Breast epithelium (tissue), 4 donors: ENCODE measurements at regions not wholly inside any gene's neighbourhood (a gene's known extent, or its start where the extent isn't known, plus 50 kb on each side); places are given as distances from the start of the nearest gene placed in this dataset.

Experiments used
- DNase-seq, 2 donors: peaks; one replicate each; pipeline ENCODE4 v3.0.0-alpha.2; 2019; ENCODE audit warnings: low spot score in 2 of 2
- H3K27ac ChIP-seq, 2 donors: fragments of 200-600 bp; sonication (generic) in 1 of 2; one replicate each; pipeline ENCODE4 v1.5.1; 2016 to 2019; ENCODE audit warnings: mild to moderate bottlenecking in 1 of 2
- H3K27me3 ChIP-seq, 2 donors: fragments of 200-600 bp; sonication (generic) in 1 of 2; one replicate each; pipeline versions ENCODE4 v1.5.1 to v1.6.0; 2017 to 2019; ENCODE audit warnings: control low read depth in 1 of 2, mild to moderate bottlenecking in 1 of 2
- H3K36me3 ChIP-seq: fragments of 200-600 bp; one replicate; pipeline ENCODE4 v1.5.1; 2019
- H3K4me1 ChIP-seq, 2 donors: fragments of 200-600 bp; sonication (generic); one replicate each; pipeline ENCODE4 v1.5.1; 2016 to 2019; ENCODE audit warnings: control low read depth in 1 of 2
- H3K4me3 ChIP-seq, 3 donors: fragments of 200-600 bp; sonication (generic); 1 replicate in 2 of 3; 2 replicates in 1 of 3; pipeline ENCODE4 v1.5.1; 2016 to 2019; ENCODE audit warnings: mild to moderate bottlenecking in 3 of 3, moderate library complexity in 2 of 3
- H3K9me3 ChIP-seq, 2 donors: fragments of 200-600 bp; sonication (generic) in 1 of 2; one replicate each; pipeline ENCODE4 v1.5.1; 2016 to 2019; ENCODE audit warnings: control low read depth in 1 of 2
- CTCF ChIP-seq, 3 donors: fragments of 450-650 bp; IDR thresholded peaks; one replicate each; pipeline ENCODE4 v1.5.1; 2016 to 2017; ENCODE audit warnings: antibody characterized with exemption in 3 of 3, mild to moderate bottlenecking in 3 of 3, moderate library complexity in 3 of 3
- POLR2A ChIP-seq: fragments of 450-650 bp; IDR thresholded peaks from one replicate; pipeline ENCODE4 v1.6.1; 2016; ENCODE audit warnings: antibody characterized with exemption, mild to moderate bottlenecking, moderate library complexity
- POLR2AphosphoS5 ChIP-seq, 3 donors: sonication (generic); formaldehyde crosslinking; IDR thresholded peaks; one replicate each; pipeline ENCODE4 v1.6.1; 2017; ENCODE audit warnings: antibody characterized with exemption in 3 of 3
- intact Hi-C: fragments of 100-400 bp; cut with DNase I; formaldehyde crosslinking; loops from one replicate; pipeline ENCODE4 v1.15.1; 2023; ENCODE audit warnings: low total_unique reads

GRCh38 chr18:22545066-22545760, 127.5 kb upstream of the CTAGE1 start:
- Histone ChIP-seq H3K27me3 (no peaks in the 10 kb centered on the region), H3K4me1 (peaks cover 0 to 7% of the 10 kb centered on the region in 2 donors), H3K9me3 (no peaks in the 10 kb centered on the region), H3K4me3 (no peak overlapping the region), H3K27ac (peak overlapping the region in 1 of 2 donors; percentile 45), H3K36me3 (no peaks in the 10 kb centered on the region)
- intact Hi-C loops, result no loop called here
- no peak for TF ChIP-seq POLR2AphosphoS5 (IDR thresholded peaks at IDR 0.05)
- DNase-seq, result no peak

GRCh38 chr18:22546905-22547570, 129.3 kb upstream of the CTAGE1 start:
- Histone ChIP-seq H3K36me3 (no peaks in the 10 kb centered on the region), H3K4me3 (no peak overlapping the region), H3K9me3 (no peaks in the 10 kb centered on the region), H3K27me3 (no peaks in the 10 kb centered on the region), H3K27ac (peak overlapping the region in 1 of 2 donors; percentile 62), H3K4me1 (peaks cover 0 to 7% of the 10 kb centered on the region in 2 donors)
- intact Hi-C loops, result no loop called here
- no peak for TF ChIP-seq CTCF (IDR thresholded peaks at IDR 0.05)
- TF ChIP-seq POLR2AphosphoS5 (IDR thresholded peaks at IDR 0.05), result no peak
- no peak for TF ChIP-seq POLR2A
- DNase-seq, result no peak

GRCh38 chr18:22547807-22548561, 130.3 kb upstream of the CTAGE1 start:
- Histone ChIP-seq H3K9me3 (no peaks in the 10 kb centered on the region), H3K27ac (peak overlapping the region in 1 of 2 donors; percentile 62), H3K27me3 (no peaks in the 10 kb centered on the region), H3K36me3 (no peaks in the 10 kb centered on the region), H3K4me3 (no peak overlapping the region), H3K4me1 (peaks cover 0 to 7% of the 10 kb centered on the region in 2 donors)
- DNase-seq, result no peak
- intact Hi-C loops, result no loop called here
- TF ChIP-seq POLR2AphosphoS5 (IDR thresholded peaks at IDR 0.05) (no peak), POLR2A (no peak)

GRCh38 chr18:22549260-22549937, 131.7 kb upstream of the CTAGE1 start:
- no peak overlapping the region for H3K4me3 ChIP-seq
- H3K36me3 ChIP-seq, result no peaks in the 10 kb centered on the region
- H3K4me1 ChIP-seq, result no peaks in the 10 kb centered on the region

GRCh38 chr18:22550366-22550765, 132.7 kb upstream of the CTAGE1 start:
- intact Hi-C loops, result loop anchor here (10.0 kb wide), 2 partner anchors 376 to 394 kb away; no protein-coding TSS in a partner anchor
- Histone ChIP-seq H3K36me3 (no peaks in the 10 kb centered on the region), H3K27ac (no peak overlapping the region), H3K4me1 (no peaks in the 10 kb centered on the region), H3K4me3 (no peak overlapping the region), H3K27me3 (no peaks in the 10 kb centered on the region), H3K9me3 (no peaks in the 10 kb centered on the region)
- TF ChIP-seq POLR2A (no peak), CTCF (IDR thresholded peaks at IDR 0.05) (no peak), POLR2AphosphoS5 (IDR thresholded peaks at IDR 0.05) (no peak)
- DNase-seq, result no peak

More at GRCh38 chr18:22549260-22549937, 131.7 kb upstream of the CTAGE1 start:
- intact Hi-C loops, result no loop called here
- no peak for DNase-seq
- Histone ChIP-seq H3K27ac (no peak overlapping the region), H3K27me3 (no peaks in the 10 kb centered on the region), H3K9me3 (no peaks in the 10 kb centered on the region)
- TF ChIP-seq CTCF (IDR thresholded peaks at IDR 0.05) (no peak), POLR2A (no peak), POLR2AphosphoS5 (IDR thresholded peaks at IDR 0.05) (no peak)
